CD8-positive, alpha-beta memory T cell (primary cell): ENCODE measurements at regions not wholly inside any gene's neighbourhood (a gene's known extent, or its start where the extent isn't known, plus 50 kb on each side); places are given as distances from the start of the nearest gene placed in this dataset.
"Not testable (repeated sequence)": the region's sequence is repeated elsewhere in the genome, so short reads cannot be mapped to it uniquely, and the experiment has no call there.

Experiments
- CTCF ChIA-PET: fragments of 350-600 bp; sonication (Branson Sonifier 250); formaldehyde crosslinking; loops from one replicate; lab custom pipeline; 2021; ENCODE audit warnings: antibody characterized with exemption; lab: Charles Lee
- POLR2A ChIA-PET: fragments of 350-600 bp; sonication (Branson Sonifier 250); formaldehyde crosslinking; loops from one replicate; lab custom pipeline; 2021; ENCODE audit warnings: antibody characterized with exemption; lab: Charles Lee
- DNase-seq, 5 donors: peaks; one replicate each; pipeline versions ENCODE4 v3.0.0 to v3.0.0-alpha.2; 2020 to 2022; ENCODE audit warnings: mixed read lengths in 1 of 5
- H3K27ac ChIP-seq: one replicate; pipeline ENCODE4 v1.7.0; 2013; ENCODE audit warnings: low read depth, mild to moderate bottlenecking, low read length, moderate library complexity
- H3K27me3 ChIP-seq: 2 replicates; pipeline ENCODE4 v1.7.0; 2013; ENCODE audit warnings: low read length, mild to moderate bottlenecking; ENCODE audit not compliant: insufficient read depth, poor library complexity, severe bottlenecking
- H3K36me3 ChIP-seq: 2 replicates; pipeline ENCODE4 v1.7.0; 2013; ENCODE audit warnings: mild to moderate bottlenecking, low read length, moderate library complexity; ENCODE audit not compliant: insufficient read depth
- H3K4me1 ChIP-seq: 2 replicates; pipeline ENCODE4 v1.7.0; 2013; ENCODE audit warnings: mild to moderate bottlenecking, low read length, moderate library complexity; ENCODE audit not compliant: insufficient read depth
- H3K4me3 ChIP-seq: 2 replicates; pipeline ENCODE4 v1.7.0; 2013; ENCODE audit warnings: mild to moderate bottlenecking, low read length
- H3K9me3 ChIP-seq: 2 replicates; pipeline ENCODE4 v1.7.0; 2013; ENCODE audit warnings: mild to moderate bottlenecking, low read length
- H3K27ac Mint-ChIP-seq, 8 donors: one replicate each; pipeline ENCODE4 v1.8.0; 2020 to 2021; ENCODE audit warnings: mixed read lengths in 8 of 8, mild to moderate bottlenecking in 6 of 8, inconsistent platforms in 3 of 8, moderate library complexity in 3 of 8
- H3K27me3 Mint-ChIP-seq, 2 donors: one replicate each; pipeline ENCODE4 v1.8.0; 2020 to 2021; ENCODE audit warnings: mixed read lengths in 2 of 2, mild to moderate bottlenecking in 1 of 2, moderate library complexity in 1 of 2
- H3K36me3 Mint-ChIP-seq, 3 donors: one replicate each; pipeline ENCODE4 v1.8.0; 2020 to 2021; ENCODE audit warnings: mixed read lengths in 3 of 3, inconsistent platforms in 1 of 3, mild to moderate bottlenecking in 1 of 3
- H3K4me1 Mint-ChIP-seq, 3 donors: one replicate each; pipeline ENCODE4 v1.8.0; 2020 to 2021; ENCODE audit warnings: mixed read lengths in 3 of 3, inconsistent platforms in 1 of 3, mild to moderate bottlenecking in 1 of 3
- H3K4me3 Mint-ChIP-seq, 7 donors: one replicate each; pipeline ENCODE4 v1.8.0; 2020 to 2021; ENCODE audit warnings: mixed read lengths in 7 of 7, mild to moderate bottlenecking in 6 of 7, moderate library complexity in 4 of 7, inconsistent platforms in 2 of 7
- H3K9me3 Mint-ChIP-seq, 5 donors: one replicate each; pipeline ENCODE4 v1.8.0; 2020 to 2022; ENCODE audit warnings: mixed read lengths in 5 of 5, mild to moderate bottlenecking in 3 of 5, moderate library complexity in 2 of 5, inconsistent platforms in 1 of 5

GRCh38 chr9:91512235-91512634 is 88.6 kb upstream of the NFIL3 start:
- H3K4me3 Mint-ChIP-seq, H3K36me3 ChIP-seq, H3K4me1 ChIP-seq, H3K4me1 Mint-ChIP-seq, POLR2A ChIA-PET, H3K4me3 ChIP-seq, H3K27ac ChIP-seq, DNase-seq, H3K27me3 ChIP-seq, H3K36me3 Mint-ChIP-seq, H3K9me3 ChIP-seq, H3K27ac Mint-ChIP-seq, CTCF ChIA-PET: not testable (repeated sequence)
- H3K9me3 Mint-ChIP-seq = peaks cover 3 to 11% (median 9%) of the 10 kb centered on the region in 5 donors
- H3K27me3 Mint-ChIP-seq = peaks cover 5 to 43% of the 10 kb centered on the region in 2 donors

GRCh38 chr9:91503673-91504081 is 80.0 kb upstream of the NFIL3 start:
- H3K36me3 Mint-ChIP-seq = peaks cover 0 to 1% (median 0%) of the 10 kb centered on the region in 3 donors
- no peaks in the 10 kb centered on the region for H3K9me3 Mint-ChIP-seq
- H3K4me3 ChIP-seq = no peak overlapping the region
- no peak for DNase-seq
- no peak overlapping the region for H3K27ac ChIP-seq
- H3K27me3 ChIP-seq = no peaks in the 10 kb centered on the region
- CTCF ChIA-PET = no interaction called here
- peaks cover 15 to 34% of the 10 kb centered on the region in 2 donors for H3K27me3 Mint-ChIP-seq
- H3K27ac Mint-ChIP-seq = no peak overlapping the region
- H3K4me1 ChIP-seq = no peaks in the 10 kb centered on the region
- POLR2A ChIA-PET = no interaction called here
- H3K36me3 ChIP-seq = no peaks in the 10 kb centered on the region
- no peak overlapping the region for H3K4me3 Mint-ChIP-seq
- no peaks in the 10 kb centered on the region for H3K4me1 Mint-ChIP-seq
- no peaks in the 10 kb centered on the region for H3K9me3 ChIP-seq

GRCh38 chr9:91502913-91503672 is 79.5 kb upstream of the NFIL3 start:
- Histone ChIP-seq H3K9me3 (no peaks in the 10 kb centered on the region), H3K4me3 (no peak overlapping the region), H3K36me3 (no peaks in the 10 kb centered on the region), H3K27me3 (no peaks in the 10 kb centered on the region), H3K27ac (no peak overlapping the region), H3K4me1 (no peaks in the 10 kb centered on the region)
- POLR2A ChIA-PET = no interaction called here
- DNase-seq = no peak
- Mint-ChIP-seq H3K9me3 (no peaks in the 10 kb centered on the region), H3K36me3 (peaks cover 0 to 1% (median 0%) of the 10 kb centered on the region in 3 donors), H3K4me1 (no peaks in the 10 kb centered on the region), H3K27ac (no peak overlapping the region), H3K4me3 (no peak overlapping the region), H3K27me3 (peaks cover 15 to 37% of the 10 kb centered on the region in 2 donors)
- CTCF ChIA-PET = no interaction called here

GRCh38 chr9:91502475-91502874 is 78.8 kb upstream of the NFIL3 start:
- Mint-ChIP-seq H3K4me3 (no peak overlapping the region), H3K9me3 (no peaks in the 10 kb centered on the region), H3K36me3 (peaks cover 0 to under 1% (median 0%) of the 10 kb centered on the region in 3 donors), H3K4me1 (no peaks in the 10 kb centered on the region), H3K27me3 (peaks cover 15 to 41% of the 10 kb centered on the region in 2 donors), H3K27ac (no peak overlapping the region)
- POLR2A ChIA-PET = no interaction called here
- Histone ChIP-seq H3K36me3 (no peaks in the 10 kb centered on the region), H3K27me3 (no peaks in the 10 kb centered on the region), H3K9me3 (no peaks in the 10 kb centered on the region), H3K4me3 (no peak overlapping the region), H3K4me1 (no peaks in the 10 kb centered on the region), H3K27ac (no peak overlapping the region)
- DNase-seq = no peak
- CTCF ChIA-PET = no interaction called here

GRCh38 chr9:91500509-91501014 is 76.9 kb upstream of the NFIL3 start:
- POLR2A ChIA-PET = no interaction called here
- Histone ChIP-seq H3K27ac (no peak overlapping the region), H3K4me3 (no peak overlapping the region), H3K9me3 (no peaks in the 10 kb centered on the region), H3K4me1 (no peaks in the 10 kb centered on the region), H3K27me3 (no peaks in the 10 kb centered on the region), H3K36me3 (no peaks in the 10 kb centered on the region)
- Mint-ChIP-seq H3K27me3 (peaks cover 15 to 30% of the 10 kb centered on the region in 2 donors), H3K36me3 (no peaks in the 10 kb centered on the region), H3K4me3 (no peak overlapping the region), H3K27ac (peak overlapping the region in 1 of 8 donors; percentile 39), H3K9me3 (no peaks in the 10 kb centered on the region), H3K4me1 (no peaks in the 10 kb centered on the region)
- no peak for DNase-seq
- CTCF ChIA-PET = no interaction called here

- Mint-ChIP-seq H3K36me3 (no peaks in the 10 kb centered on the region), H3K9me3 (peaks cover 0 to 6% (median 0%) of the 10 kb centered on the region in 5 donors), H3K27me3 (peaks cover 12 to 34% of the 10 kb centered on the region in 2 donors), H3K4me3 (no peak overlapping the region), H3K4me1 (no peaks in the 10 kb centered on the region), H3K27ac (peak overlapping the region in 2 of 8 donors; percentile 73 to 97)
- no peaks in the 10 kb centered on the region for H3K9me3 ChIP-seq
- H3K4me3 ChIP-seq = no peak overlapping the region
- no peaks in the 10 kb centered on the region for H3K27me3 ChIP-seq
- DNase-seq = no peak
- no peaks in the 10 kb centered on the region for H3K36me3 ChIP-seq
- H3K27ac ChIP-seq = no peak overlapping the region
- POLR2A ChIA-PET = no interaction called here
- CTCF ChIA-PET = no interaction called here
- H3K4me1 ChIP-seq = no peaks in the 10 kb centered on the region
These were observed 72.7 kb upstream of the NFIL3 start for GRCh38 chr9:91496351-91496750.

GRCh38 chr9:91495450-91495849 is 71.8 kb upstream of the NFIL3 start:
- Histone ChIP-seq H3K27ac (no peak overlapping the region), H3K4me1 (no peaks in the 10 kb centered on the region), H3K9me3 (no peaks in the 10 kb centered on the region), H3K4me3 (no peak overlapping the region), H3K27me3 (no peaks in the 10 kb centered on the region), H3K36me3 (no peaks in the 10 kb centered on the region)
- H3K9me3 Mint-ChIP-seq = peaks cover 0 to 6% (median 0%) of the 10 kb centered on the region in 5 donors
- peaks cover 11 to 34% of the 10 kb centered on the region in 2 donors for H3K27me3 Mint-ChIP-seq
- peak overlapping the region in 1 of 7 donors; percentile 42 for H3K4me3 Mint-ChIP-seq
- POLR2A ChIA-PET = interaction anchor here (0.6 kb wide), 1 partner anchor 497 kb away, joined by 3 read pairs; no protein-coding TSS in a partner anchor
- no peak overlapping the region for H3K27ac Mint-ChIP-seq
- H3K36me3 Mint-ChIP-seq = no peaks in the 10 kb centered on the region
- H3K4me1 Mint-ChIP-seq = no peaks in the 10 kb centered on the region
- CTCF ChIA-PET = no interaction called here
- DNase-seq = no peak

- Mint-ChIP-seq H3K4me3 (no peak overlapping the region), H3K36me3 (no peaks in the 10 kb centered on the region), H3K4me1 (no peaks in the 10 kb centered on the region), H3K9me3 (peaks cover 0 to 6% (median 0%) of the 10 kb centered on the region in 5 donors), H3K27me3 (peaks cover 9 to 33% of the 10 kb centered on the region in 2 donors), H3K27ac (no peak overlapping the region)
- Histone ChIP-seq H3K4me3 (no peak overlapping the region), H3K4me1 (no peaks in the 10 kb centered on the region), H3K36me3 (no peaks in the 10 kb centered on the region), H3K27me3 (no peaks in the 10 kb centered on the region), H3K9me3 (no peaks in the 10 kb centered on the region), H3K27ac (no peak overlapping the region)
- no peak for DNase-seq
- ChIA-PET POLR2A (no interaction called here), CTCF (no interaction called here)
These were observed 71.1 kb upstream of the NFIL3 start for GRCh38 chr9:91494751-91495150.
